ENCODE measurements at regions not wholly inside any gene's neighbourhood (a gene's known extent, or its start where the extent isn't known, plus 50 kb on each side); places are given as distances from the start of the nearest gene placed in this dataset.

- no peak for TF ChIP-seq EZH2 (IDR thresholded peaks at IDR 0.05; ENCODE audit: insufficient read depth, poor library complexity, severe bottlenecking)
- no peak for TF ChIP-seq EZH2phosphoT487 (IDR thresholded peaks at IDR 0.05; ENCODE audit: insufficient read depth, low read depth)
These were observed 651.4 kb downstream of the GABRG1 start for GRCh38 chr4:45472490-45472889.
